BLaER1 treated with 17β-estradiol and CSF1 and Interleukin-3, amounts not matched to agents 10 nM and 100 nM (cell line): ENCODE measurements at regions not wholly inside any gene's neighbourhood (a gene's known extent, or its start where the extent isn't known, plus 50 kb on each side); places are given as distances from the start of the nearest gene placed in this dataset.

Experiments used
- H3K27ac ChIP-seq, 11 experiments: shearing (Covaris generic); formaldehyde crosslinking; 2 replicates each; pipeline ENCODE4 v1.8.1; 2022
- H3K27me3 ChIP-seq, 11 experiments: shearing (Covaris generic); formaldehyde crosslinking; 2 replicates each; pipeline ENCODE4 v1.8.1; 2022
- H3K36me3 ChIP-seq, 11 experiments: shearing (Covaris generic); formaldehyde crosslinking; 2 replicates each; pipeline ENCODE4 v1.8.1; 2022
- H3K4me1 ChIP-seq, 10 experiments: shearing (Covaris generic); formaldehyde crosslinking; 2 replicates each; pipeline ENCODE4 v1.8.1; 2022
- H3K4me2 ChIP-seq, 11 experiments: shearing (Covaris generic); formaldehyde crosslinking; 2 replicates each; pipeline ENCODE4 v1.8.1; 2022
- H3K4me3 ChIP-seq, 10 experiments: shearing (Covaris generic); formaldehyde crosslinking; 2 replicates each; pipeline ENCODE4 v1.8.1; 2022
- H3K9ac ChIP-seq, 11 experiments: shearing (Covaris generic); formaldehyde crosslinking; 2 replicates each; pipeline ENCODE4 v1.8.1; 2022
- H3K9me3 ChIP-seq, 11 experiments: shearing (Covaris generic); formaldehyde crosslinking; replicated peaks in 1 of 11; 2 replicates each; pipeline ENCODE4 v1.8.1; 2022
- H4K20me1 ChIP-seq, 11 experiments: shearing (Covaris generic); formaldehyde crosslinking; 2 replicates each; pipeline ENCODE4 v1.8.1; 2022
- Cebpa-rat ChIP-seq, 11 experiments: shearing (Covaris generic); IDR thresholded peaks; 2 replicates each; pipeline ENCODE4 v1.8.1; 2022

- Histone ChIP-seq H3K4me2 (no peak overlapping the region), H3K4me3 (no peak overlapping the region), H3K4me1 (no peaks in the 10 kb centered on the region), H3K36me3 (no peaks in the 10 kb centered on the region), H3K9me3 (no peaks in the 10 kb centered on the region), H4K20me1 (no peaks in the 10 kb centered on the region), H3K9ac (no peak overlapping the region), H3K27me3 (no peaks in the 10 kb centered on the region), H3K27ac (no peak overlapping the region)
- TF ChIP-seq Cebpa-rat (IDR thresholded peaks at IDR 0.05) = no peak
These were observed 134.3 kb upstream of the DSEL start for GRCh38 chr18:67650686-67651385.

GRCh38 chr18:67646890-67647289 is 130.4 kb upstream of the DSEL start:
- Histone ChIP-seq H3K9me3 (no peaks in the 10 kb centered on the region), H3K4me1 (no peaks in the 10 kb centered on the region), H3K4me3 (no peak overlapping the region), H3K27me3 (no peaks in the 10 kb centered on the region), H3K36me3 (no peaks in the 10 kb centered on the region), H3K27ac (no peak overlapping the region), H4K20me1 (no peaks in the 10 kb centered on the region), H3K9ac (no peak overlapping the region), H3K4me2 (no peak overlapping the region)
- no peak for TF ChIP-seq Cebpa-rat (IDR thresholded peaks at IDR 0.05)

DNA sequence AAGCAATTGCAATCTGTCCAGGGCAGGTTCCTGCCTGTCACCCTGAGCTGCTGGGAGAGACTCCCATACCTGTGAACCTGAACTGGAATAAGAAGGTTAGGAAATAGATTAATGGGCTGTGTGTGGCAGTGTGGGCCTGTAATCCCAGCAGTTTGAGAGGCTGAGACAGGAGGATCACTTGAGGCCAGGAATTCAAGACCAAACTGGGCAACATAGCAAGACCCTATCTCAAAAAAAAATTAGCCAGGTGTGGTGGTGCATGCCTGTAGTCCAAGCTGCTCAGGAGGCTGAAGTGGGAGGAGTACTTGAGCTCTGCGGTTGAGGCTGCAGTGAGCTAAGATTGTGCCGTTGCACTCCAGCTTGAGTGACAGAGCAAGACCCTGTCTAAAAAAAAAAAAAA is 127.7 kb upstream of the DSEL start:
- TF ChIP-seq Cebpa-rat (IDR thresholded peaks at IDR 0.05) = no peak
- H3K9ac ChIP-seq = no peak overlapping the region
- no peaks in the 10 kb centered on the region for H3K9me3 ChIP-seq
- no peak overlapping the region for H3K27ac ChIP-seq
- no peaks in the 10 kb centered on the region for H3K36me3 ChIP-seq
- no peak overlapping the region for H3K4me2 ChIP-seq
- H3K4me3 ChIP-seq = no peak overlapping the region
- no peaks in the 10 kb centered on the region for H4K20me1 ChIP-seq
- no peaks in the 10 kb centered on the region for H3K4me1 ChIP-seq
- no peaks in the 10 kb centered on the region for H3K27me3 ChIP-seq

GRCh38 chr18:67639872-67640271 is 123.4 kb upstream of the DSEL start:
- H3K9me3 ChIP-seq = no peaks in the 10 kb centered on the region
- H3K27me3 ChIP-seq = no peaks in the 10 kb centered on the region
- no peaks in the 10 kb centered on the region for H4K20me1 ChIP-seq
- H3K36me3 ChIP-seq = no peaks in the 10 kb centered on the region
- H3K4me1 ChIP-seq = no peaks in the 10 kb centered on the region
- H3K4me3 ChIP-seq = no peak overlapping the region
- no peak overlapping the region for H3K9ac ChIP-seq
- H3K27ac ChIP-seq = no peak overlapping the region
- H3K4me2 ChIP-seq = no peak overlapping the region
- no peak for TF ChIP-seq Cebpa-rat (IDR thresholded peaks at IDR 0.05)

GRCh38 chr18:67636597-67637385 is 120.3 kb upstream of the DSEL start:
- Histone ChIP-seq H3K27ac (no peak overlapping the region), H3K9me3 (no peaks in the 10 kb centered on the region), H3K9ac (no peak overlapping the region), H3K4me1 (no peaks in the 10 kb centered on the region), H3K36me3 (no peaks in the 10 kb centered on the region), H3K4me3 (no peak overlapping the region), H4K20me1 (no peaks in the 10 kb centered on the region), H3K4me2 (no peak overlapping the region), H3K27me3 (no peaks in the 10 kb centered on the region)
- no peak for TF ChIP-seq Cebpa-rat (IDR thresholded peaks at IDR 0.05)

GRCh38 chr18:67634631-67635338 is 118.3 kb upstream of the DSEL start:
- Histone ChIP-seq H4K20me1 (no peaks in the 10 kb centered on the region), H3K9me3 (no peaks in the 10 kb centered on the region), H3K27ac (no peak overlapping the region), H3K4me1 (no peaks in the 10 kb centered on the region), H3K27me3 (no peaks in the 10 kb centered on the region), H3K9ac (no peak overlapping the region), H3K4me3 (no peak overlapping the region), H3K36me3 (no peaks in the 10 kb centered on the region), H3K4me2 (no peak overlapping the region)
- no peak for TF ChIP-seq Cebpa-rat (IDR thresholded peaks at IDR 0.05)

DNA sequence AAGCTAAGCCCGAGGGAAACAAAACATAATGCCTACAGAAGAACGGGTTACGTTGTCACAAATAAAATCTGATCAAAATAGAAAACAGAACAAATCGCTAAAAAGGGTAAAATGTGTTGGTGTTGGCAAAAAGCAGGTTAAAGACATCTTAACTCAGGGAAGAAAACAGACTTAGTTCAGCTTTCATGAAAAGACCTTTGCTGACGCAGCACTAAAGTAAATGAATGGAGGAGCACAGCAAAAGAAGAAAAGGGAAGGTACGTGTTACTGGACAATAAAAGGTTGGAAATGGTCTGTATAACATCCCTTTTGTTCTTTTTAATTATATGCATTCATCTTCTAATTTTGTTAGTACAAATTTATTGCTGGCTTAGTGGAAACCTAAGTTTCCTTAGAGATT is 117.4 kb upstream of the DSEL start:
- H3K27ac ChIP-seq = no peak overlapping the region
- no peaks in the 10 kb centered on the region for H3K9me3 ChIP-seq
- no peak overlapping the region for H3K4me2 ChIP-seq
- no peak overlapping the region for H3K4me3 ChIP-seq
- no peak for TF ChIP-seq Cebpa-rat (IDR thresholded peaks at IDR 0.05)
- no peak overlapping the region for H3K9ac ChIP-seq
- H3K27me3 ChIP-seq = no peaks in the 10 kb centered on the region
- H3K36me3 ChIP-seq = no peaks in the 10 kb centered on the region
- H4K20me1 ChIP-seq = no peaks in the 10 kb centered on the region
- H3K4me1 ChIP-seq = no peaks in the 10 kb centered on the region

DNA sequence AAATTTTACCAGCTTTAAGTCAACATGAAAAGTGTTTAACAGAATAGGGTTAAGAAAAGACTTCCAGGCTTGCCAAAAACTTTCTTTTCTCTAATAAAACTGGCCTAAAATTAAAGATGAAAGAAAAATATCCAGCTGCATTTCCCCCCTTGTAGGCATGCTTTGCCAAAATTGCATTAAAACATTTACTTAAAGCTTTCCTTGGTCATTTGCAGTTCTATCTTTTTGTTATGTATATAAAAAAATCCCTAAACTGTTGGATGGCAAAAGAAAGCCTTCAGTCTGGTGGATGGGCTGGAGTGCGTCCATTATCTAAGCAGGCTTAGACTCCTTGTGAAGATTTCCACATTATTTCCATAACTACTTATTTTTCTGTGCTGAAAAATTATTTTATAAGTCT is 105.4 kb upstream of the DSEL start:
- Histone ChIP-seq H3K4me2 (no peak overlapping the region), H3K36me3 (no peaks in the 10 kb centered on the region), H3K9ac (no peak overlapping the region), H3K27ac (no peak overlapping the region), H3K27me3 (no peaks in the 10 kb centered on the region), H4K20me1 (no peaks in the 10 kb centered on the region), H3K9me3 (no peaks in the 10 kb centered on the region), H3K4me3 (no peak overlapping the region), H3K4me1 (no peaks in the 10 kb centered on the region)
- TF ChIP-seq Cebpa-rat (IDR thresholded peaks at IDR 0.05) = no peak

GRCh38 chr18:67621049-67621713 is 104.7 kb upstream of the DSEL start:
- Histone ChIP-seq H3K4me3 (no peak overlapping the region), H3K27me3 (no peaks in the 10 kb centered on the region), H3K36me3 (no peaks in the 10 kb centered on the region), H3K9ac (no peak overlapping the region), H4K20me1 (no peaks in the 10 kb centered on the region), H3K4me2 (no peak overlapping the region), H3K9me3 (no peaks in the 10 kb centered on the region), H3K4me1 (no peaks in the 10 kb centered on the region), H3K27ac (no peak overlapping the region)
- TF ChIP-seq Cebpa-rat (IDR thresholded peaks at IDR 0.05) = no peak
